GM12891 (cell line): ENCODE measurements at regions not wholly inside any gene's neighbourhood (a gene's known extent, or its start where the extent isn't known, plus 50 kb on each side); places are given as distances from the start of the nearest gene placed in this dataset.

Experiments
- POLR2A ChIP-seq: IDR thresholded peaks from 2 replicates; pipeline ENCODE4 v1.6.1; 2011; ENCODE audit warnings: low read depth, low read length, control low read depth
- POLR2AphosphoS5 ChIP-seq: IDR thresholded peaks from 2 replicates; pipeline ENCODE4 v1.6.1; 2011; ENCODE audit warnings: low read depth, low read length, control low read depth
- TAF1 ChIP-seq: IDR thresholded peaks from 2 replicates; pipeline ENCODE4 v1.6.1; 2011; ENCODE audit warnings: low read depth, low read length, control low read depth

DNA sequence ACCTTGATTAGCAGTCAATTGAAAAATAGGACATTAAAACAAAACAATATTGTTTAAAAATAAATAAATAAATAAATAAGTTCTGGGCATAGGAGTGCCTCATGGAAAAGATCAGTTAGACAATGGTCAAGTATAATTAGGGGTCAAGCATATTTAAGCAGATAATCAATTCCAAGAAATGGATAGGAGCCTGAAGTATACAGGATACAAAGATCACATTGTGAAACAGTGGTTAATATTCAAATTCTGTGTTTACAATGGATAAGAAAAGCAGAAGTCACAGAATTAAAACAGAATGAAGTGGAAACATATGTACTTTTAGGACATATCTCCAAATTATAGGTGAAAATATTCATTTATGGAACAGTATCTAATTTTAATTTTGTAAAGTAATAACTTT, 1028.6 kb upstream of the CITED2 start:
- TF ChIP-seq POLR2AphosphoS5 (no peak), POLR2A (no peak), TAF1 (no peak)
